ENCODE measurements at regions not wholly inside any gene's neighbourhood (a gene's known extent, or its start where the extent isn't known, plus 50 kb on each side); places are given as distances from the start of the nearest gene placed in this dataset.
"Not testable (repeated sequence)": the region's sequence is repeated elsewhere in the genome, so short reads cannot be mapped to it uniquely, and the experiment has no call there.

DNA sequence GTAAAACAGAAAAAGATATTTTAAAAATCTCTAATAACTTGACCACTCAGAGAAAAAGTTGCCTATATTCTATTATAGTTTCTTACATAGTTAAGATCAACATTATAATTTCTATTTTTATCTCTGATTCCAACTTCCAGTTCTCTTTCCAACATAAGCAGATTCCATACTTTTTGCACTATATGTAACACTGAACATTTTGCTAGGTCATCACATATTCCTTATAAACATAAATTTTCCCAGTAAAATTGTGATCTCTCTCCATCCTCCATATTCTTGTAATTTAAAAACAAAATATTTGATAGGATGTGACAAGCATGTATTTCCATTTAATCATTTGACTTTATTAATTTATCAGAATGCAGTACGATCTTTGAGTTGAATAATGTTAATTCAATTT lies 170.4 kb upstream of the THSD7A start:
- DNase-seq (ENCODE audit: low read depth in 1 of 2, low spot score in 1 of 2) = no peak

DNA sequence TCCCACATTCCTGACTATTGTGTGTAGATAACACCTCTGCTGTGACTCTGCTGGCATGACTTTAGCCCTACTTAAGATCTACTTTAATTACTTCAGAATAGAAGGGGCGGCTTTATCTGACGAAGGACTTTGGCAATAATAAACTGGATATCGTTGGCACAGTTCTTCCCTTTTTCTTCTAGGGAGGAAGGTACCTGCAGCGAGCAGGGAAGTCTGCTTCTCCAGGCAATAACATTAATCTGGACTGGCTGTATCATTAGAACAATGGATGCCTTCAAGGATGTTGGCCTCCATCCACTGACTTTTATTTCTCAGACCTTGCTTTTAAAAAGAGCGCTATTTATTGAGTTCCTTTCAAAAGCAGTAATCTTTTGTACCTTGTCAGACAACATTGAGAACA lies 172.6 kb upstream of the THSD7A start:
- DNase-seq (ENCODE audit: low read depth in 1 of 2, low spot score in 1 of 2) = no peak

DNA sequence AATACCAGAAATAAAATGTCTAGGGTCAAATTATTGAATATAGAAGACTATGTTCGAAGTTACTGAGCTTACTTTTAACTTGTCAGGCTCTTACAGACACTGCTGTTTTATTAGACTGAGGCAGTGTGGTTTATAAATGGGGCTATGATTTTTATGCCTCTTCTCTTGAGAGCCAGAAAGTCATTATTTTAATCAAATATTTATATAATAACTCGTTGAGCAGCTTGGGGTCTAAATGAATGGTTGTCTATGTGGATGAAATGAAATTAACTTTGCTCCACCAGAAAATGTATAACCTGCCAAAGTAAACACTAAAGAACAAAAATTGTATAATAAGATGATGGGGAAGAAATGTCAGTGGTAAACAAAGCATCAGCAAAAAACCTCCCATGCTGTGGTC lies 175.6 kb upstream of the THSD7A start:
- no peak for DNase-seq (ENCODE audit: low read depth in 1 of 2, low spot score in 1 of 2)

DNA sequence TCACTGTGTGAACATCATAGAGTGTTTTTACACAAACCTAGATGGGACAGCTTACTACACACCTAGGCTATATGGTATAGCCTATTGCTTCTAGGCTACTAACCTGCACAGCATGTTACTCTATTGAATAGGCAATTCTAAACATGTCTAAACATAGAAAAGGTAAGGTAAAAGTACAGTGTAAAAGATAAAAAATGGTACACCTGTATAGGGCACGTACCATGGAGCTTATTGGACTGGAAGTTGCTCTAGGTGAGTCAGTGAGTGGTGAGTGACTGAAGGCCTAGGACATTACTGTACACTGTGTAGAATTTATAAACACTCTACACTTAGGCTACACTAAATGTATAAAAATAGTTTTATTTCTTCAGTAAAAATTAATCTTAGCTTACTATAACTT lies 182.0 kb upstream of the THSD7A start:
- DNase-seq (ENCODE audit: low read depth in 1 of 2, low spot score in 1 of 2) = no peak

DNA sequence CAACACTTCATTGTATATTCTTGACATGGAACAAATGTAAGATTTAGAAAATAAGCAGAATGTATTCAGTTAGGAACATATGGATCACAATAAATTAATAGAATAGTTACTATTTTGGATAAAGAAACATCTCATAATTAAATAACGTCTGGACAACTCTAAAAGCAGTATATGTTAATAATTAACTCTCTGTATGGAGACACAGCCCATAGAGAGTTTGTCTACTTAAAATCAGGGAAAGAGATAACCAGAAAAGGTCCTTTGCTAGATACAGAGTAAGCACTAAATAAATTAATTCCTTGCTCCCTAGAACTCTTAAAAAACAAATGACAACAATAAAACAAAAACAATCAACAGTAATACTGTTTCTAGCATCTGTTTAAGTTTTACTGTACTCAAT lies 184.4 kb upstream of the THSD7A start:
- DNase-seq (ENCODE audit: low read depth in 1 of 2, low spot score in 1 of 2) = no peak

DNA sequence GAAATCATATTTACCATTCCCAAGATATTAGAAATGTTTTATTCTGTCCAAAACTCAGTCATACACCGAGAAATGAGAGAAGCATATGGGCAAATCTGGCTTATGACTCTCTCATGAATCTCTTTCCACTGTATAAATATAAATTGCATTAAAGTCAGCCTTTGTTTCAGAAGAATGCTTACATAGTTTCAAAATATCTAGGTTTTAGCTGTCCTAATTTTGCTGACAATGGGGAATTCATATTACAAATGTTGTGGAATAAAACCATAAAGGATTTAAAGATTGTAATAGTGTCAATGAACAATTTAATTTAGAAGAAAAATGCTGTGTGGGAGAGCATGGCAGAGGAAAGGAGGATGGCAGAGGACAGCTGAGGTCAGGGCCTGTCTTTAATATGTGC lies 185.0 kb upstream of the THSD7A start:
- DNase-seq (ENCODE audit: low read depth in 1 of 2, low spot score in 1 of 2) = no peak

DNA sequence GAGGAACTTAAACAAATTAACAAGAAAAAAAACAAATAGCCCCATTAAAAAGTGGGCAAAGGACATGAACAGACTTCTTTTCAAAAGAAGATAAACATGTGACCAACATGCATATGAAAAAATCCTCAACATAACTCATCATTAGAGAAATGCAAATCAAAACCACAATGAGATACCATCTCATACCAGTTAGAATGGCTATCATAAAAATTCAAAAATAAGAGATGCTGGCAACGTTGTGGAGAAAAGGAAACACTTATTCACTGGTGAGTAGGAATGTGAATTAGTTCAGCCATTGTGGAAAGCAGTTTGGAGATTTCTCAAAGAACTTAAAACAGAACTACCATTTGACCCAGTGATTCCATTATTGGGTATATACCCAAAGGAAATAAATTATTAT lies 189.1 kb upstream of the TMEM106B start:
- not testable (repeated sequence) for DNase-seq (ENCODE audit: low read depth in 1 of 2, low spot score in 1 of 2)

DNA sequence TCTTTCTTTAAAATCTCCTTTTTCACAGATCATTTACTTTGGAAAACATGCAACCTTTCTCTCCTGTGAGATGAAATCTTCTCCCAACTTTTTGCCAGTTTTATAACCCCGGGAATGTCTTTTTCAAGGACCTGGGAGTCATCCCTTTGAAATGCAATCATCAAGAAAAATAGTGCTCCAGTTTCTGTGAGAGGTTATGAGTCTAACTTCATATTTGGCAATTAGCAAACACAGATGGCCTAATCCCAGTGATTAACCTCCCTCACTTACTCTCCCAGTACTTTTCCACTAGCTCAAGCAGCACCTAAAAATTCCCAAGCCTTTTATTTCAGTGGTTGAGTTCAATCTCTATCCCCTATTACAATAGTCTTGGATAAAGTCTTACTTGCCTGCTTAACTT lies 185.8 kb upstream of the TMEM106B start:
- DNase-seq (ENCODE audit: low read depth in 1 of 2, low spot score in 1 of 2) = no peak

DNA sequence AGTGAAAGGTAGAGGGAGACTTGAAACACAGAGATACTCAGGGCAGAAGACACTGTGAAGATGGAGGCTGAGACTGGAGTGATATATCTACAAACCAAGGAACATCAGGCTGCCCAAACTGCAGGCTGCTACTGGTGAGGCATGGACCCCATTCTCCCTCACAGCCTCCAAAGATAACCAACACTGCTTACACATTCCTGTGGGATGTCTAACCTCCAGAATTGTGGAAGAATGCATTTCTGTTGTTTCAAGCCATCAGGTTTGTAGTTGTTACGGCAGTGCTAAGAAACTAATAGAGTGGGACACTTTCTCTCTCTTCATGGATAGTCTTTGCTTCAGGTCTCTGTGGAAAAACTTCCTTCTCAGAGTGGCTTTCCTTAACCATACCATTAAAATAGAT lies 182.6 kb upstream of the TMEM106B start:
- DNase-seq (ENCODE audit: low read depth in 1 of 2, low spot score in 1 of 2) = no peak

DNA sequence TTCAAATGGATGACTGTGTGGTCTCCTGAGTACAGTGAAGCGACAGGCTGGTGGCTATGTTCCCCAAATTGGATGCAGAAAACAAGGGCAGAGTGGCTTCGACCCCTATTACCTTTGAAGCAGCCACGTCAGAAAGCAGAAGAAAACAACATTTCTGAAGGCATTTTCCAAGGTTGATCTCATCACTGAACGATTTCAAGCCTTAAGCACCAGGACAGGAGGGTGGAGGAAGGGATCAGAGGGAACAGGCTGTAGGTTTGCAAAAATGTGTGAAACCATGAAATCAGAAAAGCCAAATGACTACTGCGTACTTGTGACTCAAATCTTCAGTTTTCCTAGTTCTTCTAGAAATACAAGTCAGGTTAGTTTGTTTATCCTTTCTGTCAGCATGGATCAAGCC lies 181.0 kb upstream of the TMEM106B start:
- DNase-seq (ENCODE audit: low read depth in 1 of 2, low spot score in 1 of 2) = no peak

DNA sequence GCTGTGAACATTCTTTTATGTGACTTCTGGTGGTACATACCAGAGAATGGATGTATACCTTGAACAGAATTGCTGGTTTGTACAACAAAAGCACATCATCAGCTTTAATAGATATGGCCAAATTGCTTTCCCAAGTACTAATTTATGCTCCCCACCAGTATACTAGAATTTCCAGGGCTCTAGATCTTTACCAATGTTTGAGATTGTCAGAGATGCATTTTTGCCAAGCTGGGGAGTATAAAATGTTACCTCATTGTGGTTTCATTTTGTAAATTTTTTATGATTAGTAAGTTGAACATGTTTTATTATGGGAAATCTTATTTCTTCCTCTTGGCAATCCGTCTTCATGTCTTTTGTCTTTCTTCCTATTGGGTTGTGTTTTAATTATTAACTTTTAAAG lies 179.9 kb upstream of the TMEM106B start:
- no peak for DNase-seq (ENCODE audit: low read depth in 1 of 2, low spot score in 1 of 2)

DNA sequence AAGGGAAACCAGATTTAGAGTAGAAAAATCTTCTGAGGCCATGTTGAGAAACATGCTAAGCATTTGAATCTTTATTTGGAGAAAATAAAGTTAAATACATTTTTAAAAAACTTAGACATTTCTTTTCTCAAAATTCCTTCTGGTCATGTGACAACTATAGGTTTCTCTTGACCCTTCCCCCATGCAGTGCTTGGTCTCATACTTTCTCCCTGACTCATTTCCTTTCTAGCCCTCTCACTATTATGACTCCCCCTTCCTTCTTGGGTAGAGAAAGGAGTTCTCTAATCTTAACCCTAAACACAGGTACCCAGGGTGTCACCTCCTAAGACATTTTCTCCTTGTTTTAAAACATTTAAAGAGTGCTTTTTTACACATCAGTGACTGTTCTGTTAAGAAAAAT lies 179.5 kb upstream of the TMEM106B start:
- DNase-seq (ENCODE audit: low read depth in 1 of 2, low spot score in 1 of 2) = no peak

DNA sequence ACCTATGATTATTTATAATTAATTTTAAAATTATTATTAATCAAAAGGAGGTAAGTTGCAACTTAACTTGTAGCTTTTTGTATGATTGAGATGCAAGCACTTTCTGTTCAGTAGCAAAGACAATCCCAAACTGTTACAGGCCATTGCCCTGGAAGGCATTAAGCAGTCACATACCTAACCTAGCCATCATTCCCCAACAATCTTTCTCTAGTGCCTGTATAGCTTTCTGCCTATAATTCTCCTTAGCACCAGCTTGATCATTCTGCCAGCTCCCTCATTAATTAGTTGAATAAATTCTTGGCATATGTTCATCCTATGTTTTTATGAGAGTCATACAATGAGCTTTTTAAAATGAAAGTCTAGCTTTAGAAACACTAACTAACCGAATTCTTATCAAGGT lies 178.9 kb upstream of the TMEM106B start:
- no peak for DNase-seq (ENCODE audit: low read depth in 1 of 2, low spot score in 1 of 2)

DNA sequence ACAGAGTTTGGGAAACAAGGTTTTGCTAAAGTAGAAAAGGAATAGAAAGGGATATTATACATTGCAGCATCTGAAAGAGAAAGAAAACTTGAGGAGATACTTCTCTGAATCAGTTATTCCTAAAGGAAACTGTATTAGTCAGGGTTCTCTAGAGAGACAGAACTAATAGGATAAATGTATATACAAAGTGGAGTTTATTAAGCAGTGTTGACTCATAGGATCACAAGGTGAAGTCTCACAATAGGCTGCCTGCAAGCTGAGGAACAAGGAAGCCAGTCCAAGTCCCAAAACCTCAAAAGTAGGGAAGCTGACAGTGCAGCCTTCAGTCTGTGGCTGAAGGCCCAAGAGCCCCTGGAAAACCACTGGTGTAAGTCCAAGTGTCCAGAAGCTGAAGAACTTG lies 167.6 kb upstream of the TMEM106B start:
- DNase-seq (ENCODE audit: low read depth in 1 of 2, low spot score in 1 of 2) = not testable (repeated sequence)

DNA sequence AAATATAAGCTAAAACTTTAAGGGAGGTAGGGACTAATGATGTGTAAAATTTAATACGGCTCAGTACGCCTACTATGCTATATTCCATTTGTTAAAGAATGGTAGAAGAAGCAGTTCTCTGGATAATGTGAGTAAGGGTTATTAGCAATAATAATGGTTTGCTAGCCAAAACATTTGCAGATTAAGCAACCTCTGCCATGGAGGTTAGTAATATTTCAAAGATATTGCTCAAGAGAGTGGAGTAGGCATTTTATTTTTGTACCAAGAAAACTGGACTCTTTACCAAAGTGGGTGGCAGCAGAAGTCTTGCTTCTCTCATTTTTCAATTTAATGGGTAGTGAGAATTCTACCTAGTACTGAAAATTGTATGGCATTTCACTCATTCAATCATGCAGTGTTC lies 158.9 kb upstream of the TMEM106B start:
- no peak for DNase-seq (ENCODE audit: low read depth in 1 of 2, low spot score in 1 of 2)

DNA sequence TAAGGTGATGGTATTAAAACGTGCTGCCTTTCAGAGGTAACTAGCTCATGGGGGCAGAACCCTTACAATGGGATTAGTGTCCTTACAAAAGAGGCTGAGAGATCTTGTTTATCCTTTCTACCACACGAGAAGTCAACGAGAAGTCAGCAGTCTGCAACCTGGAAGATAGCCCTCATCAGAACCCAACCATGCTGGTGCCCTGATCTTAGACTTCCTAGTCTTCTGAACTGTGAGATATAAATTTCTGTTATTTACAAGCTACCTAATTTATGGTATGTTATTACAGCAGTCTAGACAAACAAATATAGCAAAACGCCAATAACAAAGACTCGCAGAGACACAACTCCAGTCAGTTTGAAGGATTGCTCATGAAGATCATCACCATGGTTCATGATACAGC lies 157.5 kb upstream of the TMEM106B start:
- DNase-seq (ENCODE audit: low read depth in 1 of 2, low spot score in 1 of 2) = no peak

DNA sequence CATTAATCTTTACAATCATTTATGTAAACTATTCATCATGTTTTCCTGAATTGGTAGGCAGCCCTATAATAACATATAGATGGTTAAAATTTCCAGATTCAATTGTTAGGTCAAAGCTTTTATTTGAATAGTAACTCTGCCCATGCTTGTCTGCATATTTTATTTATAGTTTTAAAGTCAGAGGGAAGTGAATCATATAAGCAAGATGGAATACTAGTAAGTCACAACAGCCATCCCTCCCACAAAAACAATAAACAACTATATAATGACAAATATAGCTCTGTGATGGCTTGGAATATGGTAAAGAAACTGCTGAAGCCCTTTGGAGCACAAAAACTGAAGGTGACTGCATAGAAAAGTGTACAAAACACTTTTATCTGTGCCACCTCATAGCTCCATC lies 156.3 kb upstream of the TMEM106B start:
- DNase-seq (ENCODE audit: low read depth in 1 of 2, low spot score in 1 of 2) = no peak

DNA sequence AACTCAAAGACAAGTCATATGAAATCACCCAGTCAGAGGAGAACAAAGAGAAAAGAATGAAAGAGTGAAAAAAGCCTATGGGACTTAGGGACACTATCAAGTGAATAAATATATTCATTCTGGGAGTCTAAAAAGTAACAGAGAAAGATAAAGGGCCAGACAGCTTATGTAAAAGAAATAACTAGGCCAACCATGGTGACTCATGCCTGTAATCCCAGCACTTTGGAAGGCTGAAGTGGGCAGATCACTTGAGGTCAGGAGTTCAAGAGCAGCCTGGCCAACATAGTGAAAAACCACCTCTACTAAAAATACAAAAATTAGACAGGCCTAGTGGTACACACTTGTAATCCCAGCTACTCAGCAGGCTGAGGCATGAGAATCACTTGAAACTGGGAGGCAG lies 154.7 kb upstream of the TMEM106B start:
- no peak for DNase-seq (ENCODE audit: low read depth in 1 of 2, low spot score in 1 of 2)

DNA sequence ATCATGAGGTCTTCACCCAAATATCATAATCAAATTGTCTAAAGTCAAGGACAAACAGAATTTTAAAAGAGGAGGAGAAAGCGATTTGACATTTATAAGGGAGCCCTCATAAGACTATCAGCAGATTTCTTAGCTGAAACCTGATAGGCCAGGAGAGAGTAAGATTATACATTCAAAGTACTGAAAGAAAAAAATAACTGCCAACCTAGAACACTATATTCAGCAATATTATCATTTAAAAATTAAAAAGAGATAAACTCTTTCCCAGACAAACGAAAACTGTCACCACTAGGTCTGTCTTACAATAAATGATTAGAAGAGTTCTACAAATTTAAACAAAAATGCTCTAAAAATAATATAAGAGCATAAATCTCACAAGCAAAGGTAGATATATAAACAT lies 154.1 kb upstream of the TMEM106B start:
- no peak for DNase-seq (ENCODE audit: low read depth in 1 of 2, low spot score in 1 of 2)

DNA sequence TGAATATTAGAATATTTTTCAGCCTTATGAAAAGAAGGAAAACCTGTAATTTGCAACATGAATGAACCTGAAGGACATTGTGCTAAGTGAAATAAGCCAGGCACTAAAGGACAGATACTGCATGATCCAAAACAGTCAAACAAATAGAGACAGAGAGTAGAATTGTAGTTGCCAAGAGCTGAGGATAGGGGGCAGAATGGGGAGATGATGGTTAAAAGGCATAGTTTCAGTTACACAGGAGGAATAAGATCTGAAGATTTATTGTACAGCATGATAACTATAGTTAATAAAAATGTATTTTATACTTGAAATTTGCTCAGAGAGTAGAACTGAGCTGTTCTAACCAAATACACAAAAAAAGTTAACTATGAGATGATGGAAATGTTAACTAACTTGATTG lies 149.0 kb upstream of the TMEM106B start:
- no peak for DNase-seq (ENCODE audit: low read depth in 1 of 2, low spot score in 1 of 2)

DNA sequence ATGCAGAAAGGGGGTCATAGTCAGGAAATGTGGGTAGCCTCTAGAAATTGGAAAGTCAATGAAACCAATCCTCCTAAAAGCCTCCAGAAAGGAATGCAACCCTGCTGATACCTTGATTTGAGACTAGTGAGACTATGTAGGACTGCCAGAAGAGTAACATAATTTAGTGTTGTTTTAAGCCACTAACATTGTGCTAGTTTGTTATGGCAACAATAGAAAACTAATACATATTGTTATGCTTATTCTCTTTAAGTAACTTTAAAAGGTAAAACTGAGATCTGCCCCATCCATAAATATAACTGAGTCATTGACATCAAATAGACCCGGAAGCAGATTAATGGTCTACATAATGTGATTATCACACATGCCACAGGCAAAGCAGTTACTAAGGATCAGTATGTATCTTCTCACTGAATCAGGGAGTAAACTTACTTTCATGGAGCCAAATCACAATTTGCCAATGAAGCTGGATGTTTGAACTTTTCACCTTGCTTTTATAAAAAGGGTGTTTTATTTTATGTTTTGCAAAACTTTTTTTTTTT lies 146.4 kb upstream of the TMEM106B start:
- no peak for DNase-seq (ENCODE audit: low read depth in 1 of 2, low spot score in 1 of 2)

DNA sequence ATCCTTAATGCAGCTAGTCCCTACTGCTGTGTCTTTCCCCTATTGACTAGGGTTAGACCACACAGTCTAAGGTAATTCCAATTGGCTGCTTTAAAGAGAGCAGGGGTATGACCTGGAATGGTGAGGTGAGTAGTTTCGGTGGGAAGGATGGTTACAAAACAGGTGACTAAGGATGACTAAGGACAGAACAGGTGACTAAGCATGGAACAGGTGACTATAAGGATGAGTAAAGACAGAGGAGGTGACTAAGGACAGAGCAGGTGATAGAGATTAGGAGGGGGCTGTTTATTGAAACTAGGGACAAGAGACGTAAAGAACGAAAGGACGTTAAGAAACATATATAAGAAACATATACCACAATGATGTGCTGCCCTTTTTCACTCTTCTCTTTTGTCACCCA lies 145.1 kb upstream of the TMEM106B start:
- DNase-seq (ENCODE audit: low read depth in 1 of 2, low spot score in 1 of 2) = no peak

DNA sequence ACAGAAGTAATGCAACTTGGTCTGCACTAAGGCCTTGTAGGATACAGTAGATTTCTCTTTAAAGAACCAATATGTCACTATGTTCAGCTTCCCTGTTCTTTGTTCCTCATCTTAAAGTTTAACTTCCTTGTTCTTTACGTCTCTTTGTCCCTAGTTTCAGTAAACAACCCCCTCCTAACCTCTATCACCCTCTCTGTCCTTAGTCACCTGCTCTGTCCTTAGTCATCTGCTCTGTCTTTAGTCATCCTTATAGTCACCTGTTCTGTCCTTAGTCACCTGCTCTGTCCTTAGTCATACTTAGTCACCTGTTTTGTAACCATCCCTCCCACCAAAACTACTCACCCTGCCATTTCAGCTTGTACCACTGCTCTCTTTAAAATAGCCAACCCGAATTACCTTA lies 144.6 kb upstream of the TMEM106B start:
- no peak for DNase-seq (ENCODE audit: low read depth in 1 of 2, low spot score in 1 of 2)
